HEK293T (cell line): ENCODE measurements at regions not wholly inside any gene's neighbourhood (a gene's known extent, or its start where the extent isn't known, plus 50 kb on each side); places are given as distances from the start of the nearest gene placed in this dataset.

Experiments
- ARNT ChIP-seq: fragments of 450-650 bp; IDR thresholded peaks from 2 replicates; pipeline ENCODE4 v1.6.1; 2017; ENCODE audit warnings: mild to moderate bottlenecking
- CTBP1 ChIP-seq: fragments of 450-650 bp; IDR thresholded peaks from 2 replicates; pipeline ENCODE4 v1.6.1; 2016; ENCODE audit warnings: borderline replicate concordance
- ELF4 ChIP-seq: fragments of 450-650 bp; IDR thresholded peaks from 2 replicates; pipeline ENCODE4 v1.6.1; 2017; ENCODE audit warnings: antibody characterized with exemption
- FOXK2 ChIP-seq: fragments of 450-650 bp; IDR thresholded peaks from 2 replicates; pipeline ENCODE4 v1.6.1; 2016; ENCODE audit warnings: mild to moderate bottlenecking
- HDGF ChIP-seq: fragments of 450-650 bp; IDR thresholded peaks from 2 replicates; pipeline ENCODE4 v1.6.1; 2017; ENCODE audit warnings: antibody characterized with exemption, borderline replicate concordance
- L3MBTL2 ChIP-seq: fragments of 450-650 bp; conservative IDR thresholded peaks from 2 replicates; pipeline ENCODE4 v1.6.1; 2016; ENCODE audit warnings: mild to moderate bottlenecking
- NFRKB ChIP-seq: fragments of 450-650 bp; IDR thresholded peaks from 2 replicates; pipeline ENCODE4 v1.6.1; 2016; ENCODE audit warnings: mild to moderate bottlenecking, moderate library complexity
- SUZ12 ChIP-seq: fragments of 450-650 bp; IDR thresholded peaks from 2 replicates; pipeline ENCODE4 v1.6.1; 2016; ENCODE audit warnings: mild to moderate bottlenecking
- ZNF384 ChIP-seq: fragments of 450-650 bp; IDR thresholded peaks from 2 replicates; pipeline ENCODE4 v1.6.1; 2016

DNA sequence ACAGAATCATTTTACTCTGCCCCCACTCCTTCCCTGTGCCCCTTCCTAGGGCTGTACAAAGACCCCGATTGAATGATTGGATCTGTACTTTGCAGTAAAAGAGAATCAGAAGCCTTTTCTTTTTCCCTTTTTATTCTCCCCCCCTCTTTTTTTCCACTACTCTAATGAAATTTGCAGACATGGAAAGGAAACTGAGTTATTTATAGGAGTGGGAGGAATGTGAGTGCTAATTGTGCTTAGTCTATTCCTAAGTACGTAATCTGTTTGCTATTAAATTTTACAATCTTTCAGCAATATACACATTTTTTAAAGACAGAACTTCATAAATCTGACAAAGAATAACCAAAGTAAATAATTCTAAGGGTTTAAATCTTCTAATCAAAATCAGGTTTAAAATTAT lies 314.3 kb downstream of the MAP2K6 start:
- TF ChIP-seq NFRKB (no peak), ARNT (no peak), ZNF384 (no peak), SUZ12 (no peak), CTBP1 (no peak), L3MBTL2 (no peak), FOXK2 (no peak), HDGF (no peak), ELF4 (no peak)
